ENCODE measurements at regions not wholly inside any gene's neighbourhood (a gene's known extent, or its start where the extent isn't known, plus 50 kb on each side); places are given as distances from the start of the nearest gene placed in this dataset.

- no peak overlapping the region for H2BK20ac ChIP-seq (ENCODE audit: low read length)
- H3K23me2 ChIP-seq (ENCODE audit: low read depth, low read length) = no peaks in the 10 kb centered on the region
- H3K27me3 ChIP-seq (replicated peaks in 1 of 4; ENCODE audit: control insufficient read depth in 3 of 4, extremely low read depth in 1 of 4, insufficient read depth in 3 of 4, low read length in 3 of 4) = peaks cover 0 to 11% (median 4%) of the 10 kb centered on the region in 4 experiments; a peak in 4 of 7 replicates
- no peak overlapping the region for H3K27ac ChIP-seq (ENCODE audit: low read depth, low read length)
- no peak for TF ChIP-seq ASH2L (IDR thresholded peaks at IDR 0.05; ENCODE audit: low read length)
- no peak for TF ChIP-seq CBX8 (IDR thresholded peaks at IDR 0.05; ENCODE audit: borderline replicate concordance, low read depth, low read length)
- no peak for TF ChIP-seq SIRT6 (IDR thresholded peaks at IDR 0.05; ENCODE audit: low read length)
- TF ChIP-seq CREB1 (IDR thresholded peaks at IDR 0.05) = no peak
- TF ChIP-seq POLR2AphosphoS5 (IDR thresholded peaks at IDR 0.05; ENCODE audit: low read depth, low read length) = no peak
- no peak for TF ChIP-seq KDM1A (IDR thresholded peaks at IDR 0.05; ENCODE audit: borderline replicate concordance, low read length)
- TF ChIP-seq SP2 (IDR thresholded peaks at IDR 0.05; ENCODE audit: low read length) = no peak
- TF ChIP-seq KDM5A (IDR thresholded peaks at IDR 0.05; ENCODE audit: low read length) = no peak
- TF ChIP-seq CHD1 (IDR thresholded peaks at IDR 0.05; ENCODE audit: low read depth, low read length) = no peak
- no peak for TF ChIP-seq SAP30 (IDR thresholded peaks at IDR 0.05; ENCODE audit: insufficient read depth, insufficient replicate concordance, low read length)
- no peak for TF ChIP-seq RBBP5 (IDR thresholded peaks at IDR 0.05; ENCODE audit: borderline replicate concordance, low read depth, low read length)
- TF ChIP-seq, protein P1, sequence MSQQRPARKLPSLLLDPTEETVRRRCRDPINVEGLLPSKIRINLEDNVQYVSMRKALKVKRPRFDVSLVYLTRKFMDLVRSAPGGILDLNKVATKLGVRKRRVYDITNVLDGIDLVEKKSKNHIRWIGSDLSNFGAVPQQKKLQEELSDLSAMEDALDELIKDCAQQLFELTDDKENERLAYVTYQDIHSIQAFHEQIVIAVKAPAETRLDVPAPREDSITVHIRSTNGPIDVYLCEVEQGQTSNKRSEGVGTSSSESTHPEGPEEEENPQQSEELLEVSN (IDR thresholded peaks at IDR 0.05) = no peak
- TF ChIP-seq YY1 (IDR thresholded peaks at IDR 0.05; ENCODE audit: low read depth, low read length) = no peak
- TF ChIP-seq MAFK (IDR thresholded peaks at IDR 0.05; ENCODE audit: low read depth, low read length) = no peak
- no peak for DNase-seq (ENCODE audit: low read depth in 1 of 2, low spot score in 2 of 2)
- no peak overlapping the region for H3K56ac ChIP-seq (replicated peaks; ENCODE audit: insufficient read length, low read depth, low read length)
- H3K23ac ChIP-seq (ENCODE audit: insufficient read length) = no peak overlapping the region
- H3K4me3 ChIP-seq (ENCODE audit: extremely low read depth in 1 of 4, insufficient read depth in 2 of 4, low read depth in 3 of 4, low read length in 4 of 4) = no peak overlapping the region; a peak in 1 of 8 replicates
- H3K4ac ChIP-seq (replicated peaks; ENCODE audit: insufficient read length, low read depth, low read length) = no peak overlapping the region
- H3K9me3 ChIP-seq (ENCODE audit: insufficient read depth in 2 of 2, low read depth in 1 of 2, low read length in 1 of 2) = no peaks in the 10 kb centered on the region
- peak overlapping the region in 1 of 2 experiments; percentile 6; a peak in 1 of 4 replicates for H3K4me2 ChIP-seq (ENCODE audit: insufficient read depth in 1 of 2, low read depth in 2 of 2, low read length in 2 of 2)
- H4K8ac ChIP-seq (ENCODE audit: extremely low read depth, insufficient read depth, low read length) = no peak overlapping the region
- H2AK5ac ChIP-seq (ENCODE audit: low read depth, low read length) = no peak overlapping the region
- H2BK5ac ChIP-seq (ENCODE audit: low read depth, low read length) = no peak overlapping the region
- no peaks in the 10 kb centered on the region for H4K20me1 ChIP-seq (replicated peaks in 1 of 2; ENCODE audit: control insufficient read depth in 1 of 2, insufficient read depth in 2 of 2, low read length in 2 of 2)
- H4K91ac ChIP-seq (replicated peaks; ENCODE audit: insufficient read length, low read length) = no peak overlapping the region
- no peaks in the 10 kb centered on the region for H3K79me2 ChIP-seq (ENCODE audit: control insufficient read depth in 1 of 2, insufficient read depth in 2 of 2, low read length in 2 of 2)
- no peak overlapping the region for H3K18ac ChIP-seq (ENCODE audit: extremely low read depth, low read length)
- no peak overlapping the region for H2BK120ac ChIP-seq (replicated peaks; ENCODE audit: low read depth, low read length)
- ChIA-PET POLR2A (ENCODE audit: partially characterized antibody) (no interaction called here), CTCF (ENCODE audit: partially characterized antibody) (interaction anchor here (0.7 to 6.2 kb wide), 30 partner anchors 10 to 365 kb away, joined by 3 to 60 read pairs (median 6); no protein-coding TSS in a partner anchor)
- 89% methylated on average over 3 of the region's 3 CpGs; no CpG with 5 or more reads in 1 of the 2 experiments for WGBS, 2 experiments (ENCODE audit: extremely low coverage in 1 of 2, insufficient coverage in 1 of 2, insufficient read length in 1 of 2, insufficient replicate concordance in 2 of 2, low coverage in 1 of 2, low lambda C conversion rate in 2 of 2, missing lambda C conversion rate in 1 of 2)
- peak overlapping the region; percentile 71 for H2BK12ac ChIP-seq (ENCODE audit: low read depth, low read length)
- no peak overlapping the region for H3K9ac ChIP-seq (replicated peaks in 1 of 4; ENCODE audit: extremely low read depth in 1 of 4, low read depth in 3 of 4, low read length in 3 of 4)
- H3K14ac ChIP-seq (ENCODE audit: insufficient read length) = no peak overlapping the region
- H3K4me1 ChIP-seq (replicated peaks in 1 of 4; ENCODE audit: control insufficient read depth in 3 of 4, insufficient read depth in 4 of 4, low read length in 3 of 4) = peaks cover 8 to 21% (median 10%) of the 10 kb centered on the region in 4 experiments; a peak in 6 of 7 replicates
- H2AFZ ChIP-seq (ENCODE audit: low read length) = no peak overlapping the region
- H2BK15ac ChIP-seq (ENCODE audit: low read length) = no peak overlapping the region
- H4K5ac ChIP-seq (ENCODE audit: insufficient read length, low read depth, low read length) = no peak overlapping the region
- H3K36me3 ChIP-seq (ENCODE audit: control insufficient read depth in 2 of 4, insufficient read depth in 4 of 4, low read length in 3 of 4) = no peaks in the 10 kb centered on the region
- FAIRE-seq = no peak
- no peaks in the 10 kb centered on the region for H3K79me1 ChIP-seq (ENCODE audit: low read depth, low read length)
Observed at GRCh38 chr11:31872076-31872443, 60.9 kb upstream of the PAX6 start.

Measured in H1 (cell line).